HepG2 (cell line): ENCODE measurements at regions not wholly inside any gene's neighbourhood (a gene's known extent, or its start where the extent isn't known, plus 50 kb on each side); places are given as distances from the start of the nearest gene placed in this dataset.

Experiments
- ATAC-seq: fragments of 200-7000 bp; cut with Tn5 transposase; 3 replicates; pipeline ENCODE4 v1.9.1; 2020; ENCODE audit warnings: mild to moderate bottlenecking, moderate library complexity
- BruUV-seq: library from RNA; stranded (reverse); fragments of 400-500 nt; replicated peaks from 2 replicates; lab custom pipeline; 2021; lab: Mats Ljungman, UMichigan
- CTCF ChIA-PET: fragments of 300-600 bp; formaldehyde crosslinking; extraction: SDS; loops from one replicate; lab custom pipeline; 2021; ENCODE audit warnings: low total read pairs, inconsistent platforms, low intra/inter-chr PET ratio; lab: Yijun Ruan, JAX
- POLR2A ChIA-PET: fragments of 350-600 bp; sonication (Branson Sonifier 250); formaldehyde crosslinking; loops from one replicate; lab custom pipeline; 2020; ENCODE audit warnings: antibody characterized with exemption, inconsistent platforms; lab: Yijun Ruan, JAX
- DNase-seq: peaks from one replicate; pipeline ENCODE4 v3.0.0-alpha.2; 2015; ENCODE audit warnings: low spot score
- FAIRE-seq: peaks from 3 replicates; lab custom pipeline; 2011; peaks lifted over from hg19 to GRCh38; lab: Jason Lieb, UNC
- H2AFZ ChIP-seq: one replicate; pipeline ENCODE4 v1.6.1; 2011; ENCODE audit warnings: low read length, inconsistent platforms
- H3K27ac ChIP-seq: fragments of 300-600 bp; 3 replicates; pipeline ENCODE4 v1.8.0; 2011; ENCODE audit warnings: mixed run types, mild to moderate bottlenecking, mixed read lengths, low read length, inconsistent platforms; ENCODE audit not compliant: insufficient read depth; ENCODE audit errors: extremely low read length
- H3K27me3 ChIP-seq, 2 experiments: fragments of 200-600 bp in 1 of 2; 2 replicates in 1 of 2; 3 replicates in 1 of 2; pipeline versions ENCODE4 v1.6.0 to v1.8.0; 2011; ENCODE audit warnings: low read length in 2 of 2, mild to moderate bottlenecking in 2 of 2, moderate library complexity in 2 of 2, inconsistent platforms in 1 of 2; ENCODE audit not compliant: insufficient read depth in 2 of 2, control insufficient read depth in 1 of 2
- H3K36me3 ChIP-seq, 2 experiments: fragments of 200-600 bp in 1 of 2; replicated peaks in 1 of 2; 2 replicates in 1 of 2; 3 replicates in 1 of 2; pipeline versions ENCODE4 v1.5.1 to v1.8.0; 2011; ENCODE audit warnings: low read length in 2 of 2, inconsistent platforms in 1 of 2; ENCODE audit not compliant: insufficient read depth in 2 of 2, control insufficient read depth in 1 of 2
- H3K4me1 ChIP-seq: 2 replicates; pipeline ENCODE4 v1.5.1; 2012; ENCODE audit warnings: low read length, inconsistent platforms; ENCODE audit not compliant: insufficient read depth
- H3K4me2 ChIP-seq: 2 replicates; pipeline ENCODE4 v1.6.0; 2011; ENCODE audit warnings: low read depth, low read length, inconsistent platforms
- H3K4me3 ChIP-seq, 3 experiments: fragments of 200-600 bp in 1 of 3; sonication (generic), shearing (Covaris generic) in 1 of 3; replicated peaks in 1 of 3; 2 replicates each; pipeline ENCODE4 v1.5.1; 2011 to 2016; ENCODE audit warnings: low read length in 3 of 3, inconsistent platforms in 2 of 3, low read depth in 2 of 3, mild to moderate bottlenecking in 2 of 3, control low read depth in 1 of 3, mixed read lengths in 1 of 3; ENCODE audit not compliant: insufficient read depth in 1 of 3
- H3K79me2 ChIP-seq: one replicate; pipeline ENCODE4 v1.6.1; 2011; ENCODE audit warnings: low read length, inconsistent platforms; ENCODE audit not compliant: insufficient read depth
- H3K9ac ChIP-seq: 2 replicates; pipeline ENCODE4 v1.6.0; 2011; ENCODE audit warnings: mild to moderate bottlenecking, low read depth, low read length, inconsistent platforms; ENCODE audit not compliant: insufficient read depth
- H3K9me3 ChIP-seq: 2 replicates; pipeline ENCODE4 v1.5.1; 2012; ENCODE audit warnings: mild to moderate bottlenecking, low read length
- H4K20me1 ChIP-seq: 2 replicates; pipeline ENCODE4 v1.6.0; 2011; ENCODE audit warnings: inconsistent platforms, mild to moderate bottlenecking, low read length, moderate library complexity; ENCODE audit not compliant: insufficient read depth
- ATF7-NPFF ChIP-seq: sonication (generic); formaldehyde crosslinking; IDR thresholded peaks from 2 replicates; pipeline ENCODE4 v1.8.1; 2023; ENCODE audit warnings: mild to moderate bottlenecking, low read depth, missing genetic modification reagents, moderate library complexity
- E2F5 ChIP-seq: sonication (generic); formaldehyde crosslinking; conservative IDR thresholded peaks from 2 replicates; pipeline ENCODE4 v1.4.0; 2020; ENCODE audit warnings: missing genetic modification reagents
- ELF4 ChIP-seq: sonication (generic); formaldehyde crosslinking; IDR thresholded peaks from 2 replicates; pipeline ENCODE4 v1.5.0; 2020; ENCODE audit warnings: missing genetic modification reagents, mild to moderate bottlenecking, moderate library complexity, borderline replicate concordance
- ETV6 ChIP-seq: sonication (generic); formaldehyde crosslinking; conservative IDR thresholded peaks from 2 replicates; pipeline ENCODE4 v1.4.0; 2020; ENCODE audit warnings: missing genetic modification reagents
- FOXM1 ChIP-seq: sonication (generic); formaldehyde crosslinking; IDR thresholded peaks from 2 replicates; pipeline ENCODE4 v1.5.0; 2020; ENCODE audit warnings: missing genetic modification reagents
- KLF12 ChIP-seq: sonication (generic); formaldehyde crosslinking; IDR thresholded peaks from 2 replicates; pipeline ENCODE4 v1.4.0; 2020; ENCODE audit warnings: missing genetic modification reagents, borderline replicate concordance
- KLF15 ChIP-seq: sonication (generic); formaldehyde crosslinking; IDR thresholded peaks from 2 replicates; pipeline ENCODE4 v1.8.1; 2023; ENCODE audit warnings: borderline replicate concordance, mild to moderate bottlenecking, inconsistent platforms, missing genetic modification reagents, mixed read lengths
- MTF1 ChIP-seq: sonication (generic); formaldehyde crosslinking; IDR thresholded peaks from 2 replicates; pipeline ENCODE4 v1.5.0; 2020; ENCODE audit warnings: missing genetic modification reagents
- SKI ChIP-seq: fragments of 450-650 bp; IDR thresholded peaks from one replicate; pipeline ENCODE4 v1.6.1; 2018; ENCODE audit warnings: mild to moderate bottlenecking; ENCODE audit not compliant: partially characterized antibody
- ZKSCAN8 ChIP-seq: IDR thresholded peaks from 2 replicates; pipeline ENCODE4 v1.6.1; 2016; ENCODE audit warnings: borderline replicate concordance, missing genetic modification reagents, missing compliant biosample characterization
- ZNF17 ChIP-seq: sonication (generic); formaldehyde crosslinking; IDR thresholded peaks from 2 replicates; pipeline ENCODE4 v1.5.0; 2020; ENCODE audit warnings: mild to moderate bottlenecking, missing genetic modification reagents
- ZNF34 ChIP-seq: sonication (generic); formaldehyde crosslinking; IDR thresholded peaks from 2 replicates; pipeline ENCODE4 v1.4.0; 2020; ENCODE audit warnings: mild to moderate bottlenecking, missing genetic modification reagents, borderline replicate concordance
- ZNF550 ChIP-seq: sonication (generic); formaldehyde crosslinking; IDR thresholded peaks from 2 replicates; pipeline ENCODE4 v1.4.0; 2020; ENCODE audit warnings: mild to moderate bottlenecking, missing genetic modification reagents, borderline replicate concordance
- ZNF619 ChIP-seq: sonication (generic); formaldehyde crosslinking; IDR thresholded peaks from 2 replicates; pipeline ENCODE4 v1.4.0; 2020; ENCODE audit warnings: mild to moderate bottlenecking, missing genetic modification reagents
- ZNF788 ChIP-seq: sonication (generic); formaldehyde crosslinking; IDR thresholded peaks from 2 replicates; pipeline ENCODE4 v1.5.0; 2020; ENCODE audit warnings: mild to moderate bottlenecking, missing genetic modification reagents, borderline replicate concordance
- ZNF816 ChIP-seq: sonication (generic); formaldehyde crosslinking; IDR thresholded peaks from 2 replicates; pipeline ENCODE4 v1.8.0; 2022; ENCODE audit warnings: missing genetic modification reagents, mild to moderate bottlenecking, borderline replicate concordance
- in situ Hi-C: cut with HindIII; loops from 2 replicates; pipeline ENCODE4 v1.10.0; 2017; ENCODE audit warnings: low pct_unique_long_range_greater_than_20kb; ENCODE audit not compliant: extremely low pct_ligation_motif_present
- intact Hi-C: fragments of 100-400 bp; cut with micrococcal nuclease; formaldehyde crosslinking; loops from one replicate; pipeline ENCODE4 v1.10.0; 2022; ENCODE audit not compliant: unreplicated experiment
- TF ChIP-seq, protein P1 (sequence below): sonication (generic); formaldehyde crosslinking; IDR thresholded peaks from 2 replicates; pipeline ENCODE4 v1.5.1; 2020; ENCODE audit warnings: mild to moderate bottlenecking, missing genetic modification reagents, moderate library complexity

GRCh38 chr10:53744176-53744575, 971.6 kb upstream of the MBL2 start (continued):
- TF ChIP-seq ZNF17 (CRISPR knock-in tag) (no peak), MTF1 (CRISPR knock-in tag) (no peak)

- intact Hi-C loops: no loop called here
- H3K4me1 ChIP-seq: no peaks in the 10 kb centered on the region
- no peak overlapping the region for H2AFZ ChIP-seq
- H3K9ac ChIP-seq: no peak overlapping the region
- FAIRE-seq (no peak), ATAC-seq (no peak), DNase-seq (no peak)
- ChIA-PET POLR2A (no interaction called here), CTCF (no interaction called here)
- in situ Hi-C loops: no loop called here
- no peak overlapping the region for H3K27ac ChIP-seq
- no peaks in the 10 kb centered on the region for H3K9me3 ChIP-seq
- no peak overlapping the region for H3K4me2 ChIP-seq
- H3K79me2 ChIP-seq: no peaks in the 10 kb centered on the region
- H3K36me3 ChIP-seq: no peaks in the 10 kb centered on the region
- TF ChIP-seq FOXM1 (CRISPR knock-in tag) (no peak), E2F5 (CRISPR knock-in tag) (no peak), ZNF619 (no peak), ZNF34 (CRISPR knock-in tag) (no peak), ZNF550 (CRISPR knock-in tag) (no peak), ETV6 (CRISPR knock-in tag) (no peak), ELF4 (no peak), ZNF816 (CRISPR knock-in tag) (no peak), ZNF788 (no peak), KLF15 (CRISPR knock-in tag) (no peak), KLF12 (CRISPR knock-in tag) (no peak), ZKSCAN8 (CRISPR knock-in tag) (no peak), ATF7-NPFF (CRISPR knock-in tag) (no peak), SKI (no peak)
- TF ChIP-seq, protein P1, sequence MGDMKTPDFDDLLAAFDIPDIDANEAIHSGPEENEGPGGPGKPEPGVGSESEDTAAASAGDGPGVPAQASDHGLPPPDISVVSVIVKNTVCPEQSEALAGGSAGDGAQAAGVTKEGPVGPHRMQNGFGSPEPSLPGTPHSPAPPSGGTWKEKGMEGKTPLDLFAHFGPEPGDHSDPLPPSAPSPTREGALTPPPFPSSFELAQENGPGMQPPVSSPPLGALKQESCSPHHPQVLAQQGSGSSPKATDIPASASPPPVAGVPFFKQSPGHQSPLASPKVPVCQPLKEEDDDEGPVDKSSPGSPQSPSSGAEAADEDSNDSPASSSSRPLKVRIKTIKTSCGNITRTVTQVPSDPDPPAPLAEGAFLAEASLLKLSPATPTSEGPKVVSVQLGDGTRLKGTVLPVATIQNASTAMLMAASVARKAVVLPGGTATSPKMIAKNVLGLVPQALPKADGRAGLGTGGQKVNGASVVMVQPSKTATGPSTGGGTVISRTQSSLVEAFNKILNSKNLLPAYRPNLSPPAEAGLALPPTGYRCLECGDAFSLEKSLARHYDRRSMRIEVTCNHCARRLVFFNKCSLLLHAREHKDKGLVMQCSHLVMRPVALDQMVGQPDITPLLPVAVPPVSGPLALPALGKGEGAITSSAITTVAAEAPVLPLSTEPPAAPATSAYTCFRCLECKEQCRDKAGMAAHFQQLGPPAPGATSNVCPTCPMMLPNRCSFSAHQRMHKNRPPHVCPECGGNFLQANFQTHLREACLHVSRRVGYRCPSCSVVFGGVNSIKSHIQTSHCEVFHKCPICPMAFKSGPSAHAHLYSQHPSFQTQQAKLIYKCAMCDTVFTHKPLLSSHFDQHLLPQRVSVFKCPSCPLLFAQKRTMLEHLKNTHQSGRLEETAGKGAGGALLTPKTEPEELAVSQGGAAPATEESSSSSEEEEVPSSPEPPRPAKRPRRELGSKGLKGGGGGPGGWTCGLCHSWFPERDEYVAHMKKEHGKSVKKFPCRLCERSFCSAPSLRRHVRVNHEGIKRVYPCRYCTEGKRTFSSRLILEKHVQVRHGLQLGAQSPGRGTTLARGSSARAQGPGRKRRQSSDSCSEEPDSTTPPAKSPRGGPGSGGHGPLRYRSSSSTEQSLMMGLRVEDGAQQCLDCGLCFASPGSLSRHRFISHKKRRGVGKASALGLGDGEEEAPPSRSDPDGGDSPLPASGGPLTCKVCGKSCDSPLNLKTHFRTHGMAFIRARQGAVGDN (CRISPR knock-in tag): no peak
- H3K27me3 ChIP-seq: no peaks in the 10 kb centered on the region
- no TSS peak for BruUV-seq
- H4K20me1 ChIP-seq: no peaks in the 10 kb centered on the region
- H3K4me3 ChIP-seq: no peak overlapping the region
These were observed 964.5 kb upstream of the MBL2 start for GRCh38 chr10:53737132-53737531.
